NCI-H226 (cell line): ENCODE measurements at regions not wholly inside any gene's neighbourhood (a gene's known extent, or its start where the extent isn't known, plus 50 kb on each side); places are given as distances from the start of the nearest gene placed in this dataset.
"Not testable (repeated sequence)": the region's sequence is repeated elsewhere in the genome, so short reads cannot be mapped to it uniquely, and the experiment has no call there.

Experiments used
- DNase-seq: peaks from one replicate; pipeline ENCODE4 v3.0.0-alpha.2; 2015

GRCh38 chr2:150097402-150097801, 390.1 kb downstream of the RND3 start:
- no peak for DNase-seq

- DNase-seq: no peak
Measured at GRCh38 chr2:150095361-150096095, 391.9 kb downstream of the RND3 start.

- DNase-seq: no peak
Measured at GRCh38 chr2:150091846-150092245, 395.6 kb downstream of the RND3 start.

GRCh38 chr2:150090031-150090430, 397.4 kb downstream of the RND3 start:
- DNase-seq: no peak

GRCh38 chr2:150088538-150088937, 398.9 kb downstream of the RND3 start:
- DNase-seq: no peak

- DNase-seq: no peak
Measured at GRCh38 chr2:150085478-150085877, 402.0 kb downstream of the RND3 start.

GRCh38 chr2:150081775-150082481, 405.5 kb downstream of the RND3 start:
- no peak for DNase-seq

- DNase-seq: peak; percentile 37
Measured at GRCh38 chr2:150076281-150076680, 411.2 kb downstream of the RND3 start.

- DNase-seq: peak; percentile 63
Measured at GRCh38 chr2:150075831-150076230, 411.6 kb downstream of the RND3 start.

GRCh38 chr2:150066490-150066889, 421.0 kb downstream of the RND3 start:
- no peak for DNase-seq

GRCh38 chr2:150063931-150064548, 423.4 kb downstream of the RND3 start:
- DNase-seq: no peak

GRCh38 chr2:150063432-150063889, 424.0 kb downstream of the RND3 start:
- peak; percentile 62 for DNase-seq

- DNase-seq: no peak
Measured at GRCh38 chr2:150062416-150062815, 425.1 kb downstream of the RND3 start.

GRCh38 chr2:150060341-150060740, 427.1 kb downstream of the RND3 start:
- no peak for DNase-seq

GRCh38 chr2:150059676-150060075, 427.8 kb downstream of the RND3 start:
- DNase-seq: not testable (repeated sequence)

GRCh38 chr2:150052457-150052856, 435.0 kb downstream of the RND3 start:
- DNase-seq: no peak

- no peak for DNase-seq
Measured at GRCh38 chr2:150051004-150051403, 436.5 kb downstream of the RND3 start.

GRCh38 chr2:150050036-150050435, 437.4 kb downstream of the RND3 start:
- no peak for DNase-seq

GRCh38 chr2:150047620-150048222, 439.7 kb downstream of the RND3 start:
- DNase-seq: no peak

- DNase-seq: no peak
Measured at GRCh38 chr2:150046810-150047209, 440.7 kb downstream of the RND3 start.

GRCh38 chr2:150046211-150046610, 441.3 kb downstream of the RND3 start:
- DNase-seq: peak; percentile 39

GRCh38 chr2:150045601-150046000, 441.9 kb downstream of the RND3 start:
- DNase-seq: no peak

- DNase-seq: no peak
Measured at GRCh38 chr2:150043172-150043500, 444.3 kb downstream of the RND3 start.
